ENCODE measurements at regions not wholly inside any gene's neighbourhood (a gene's known extent, or its start where the extent isn't known, plus 50 kb on each side); places are given as distances from the start of the nearest gene placed in this dataset.
"Not testable (repeated sequence)": the region's sequence is repeated elsewhere in the genome, so short reads cannot be mapped to it uniquely, and the experiment has no call there.

DNA sequence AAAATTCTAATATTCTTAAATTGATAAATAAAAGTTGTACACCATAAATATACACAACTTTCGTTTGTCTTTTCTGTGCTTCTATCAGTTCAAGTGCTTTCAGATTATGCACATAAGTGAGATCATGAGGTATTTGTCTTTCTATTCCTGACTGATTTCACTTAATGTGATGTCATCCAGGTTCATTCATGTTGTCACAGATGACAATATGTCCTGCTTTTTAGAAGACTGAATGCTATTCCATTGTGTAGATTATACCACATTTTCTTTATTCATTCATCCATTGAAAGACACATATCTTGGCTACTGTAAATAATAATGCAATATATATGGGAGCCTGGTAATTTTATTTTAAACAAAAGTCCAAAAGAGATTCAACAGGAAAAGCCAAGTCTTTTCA is 190.1 kb upstream of the ERBB4 start:
- H3K36me3 ChIP-seq (ENCODE audit: control insufficient read depth in 2 of 2, insufficient read depth in 2 of 2, low read length in 1 of 2): no peaks in the 10 kb centered on the region
- H3K4me3 ChIP-seq (ENCODE audit: low read depth in 1 of 2, low read length in 2 of 2): no peak overlapping the region
- WGBS, 2 donors: 73 to 79% methylated on average over 1 of the region's 1 CpG
- no peaks in the 10 kb centered on the region for H3K27me3 ChIP-seq (ENCODE audit: control insufficient read depth in 1 of 2, insufficient read depth in 2 of 2, low read length in 2 of 2)
- no peaks in the 10 kb centered on the region for H3K9me3 ChIP-seq (ENCODE audit: control insufficient read depth in 2 of 2, insufficient read depth in 1 of 2, low read depth in 1 of 2, low read length in 1 of 2)
- H3K27ac ChIP-seq (ENCODE audit: low read depth in 2 of 2, low read length in 1 of 2): no peak overlapping the region
- no peaks in the 10 kb centered on the region for H3K4me1 ChIP-seq (ENCODE audit: control insufficient read depth in 2 of 2, insufficient read depth in 2 of 2, low read length in 1 of 2)

DNA sequence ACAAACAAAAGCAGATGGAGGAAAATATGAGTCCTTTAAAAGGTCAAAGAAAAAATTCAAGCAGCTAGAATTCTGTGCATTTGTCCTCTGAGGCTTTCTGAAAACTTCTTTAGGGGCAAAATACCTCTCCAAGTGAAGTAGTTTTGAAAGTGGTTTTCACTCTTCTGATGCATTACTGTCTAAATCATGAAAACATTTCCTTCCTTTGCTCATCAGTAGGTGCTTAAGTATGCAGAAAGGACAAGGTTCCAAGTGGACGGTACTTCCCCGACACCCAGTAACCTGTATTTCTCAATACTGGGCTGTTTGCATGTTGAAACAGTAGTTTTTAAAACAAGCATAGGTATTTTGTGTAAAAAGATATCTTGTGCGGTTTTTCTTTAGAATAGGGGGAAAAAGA is 189.1 kb upstream of the ERBB4 start:
- H3K27ac ChIP-seq (ENCODE audit: low read depth in 2 of 2, low read length in 1 of 2): no peak overlapping the region
- no peaks in the 10 kb centered on the region for H3K9me3 ChIP-seq (ENCODE audit: control insufficient read depth in 2 of 2, insufficient read depth in 1 of 2, low read depth in 1 of 2, low read length in 1 of 2)
- no peaks in the 10 kb centered on the region for H3K4me1 ChIP-seq (ENCODE audit: control insufficient read depth in 2 of 2, insufficient read depth in 2 of 2, low read length in 1 of 2)
- H3K27me3 ChIP-seq (ENCODE audit: control insufficient read depth in 1 of 2, insufficient read depth in 2 of 2, low read length in 2 of 2): no peaks in the 10 kb centered on the region
- H3K4me3 ChIP-seq (ENCODE audit: low read depth in 1 of 2, low read length in 2 of 2): no peak overlapping the region
- H3K36me3 ChIP-seq (ENCODE audit: control insufficient read depth in 2 of 2, insufficient read depth in 2 of 2, low read length in 1 of 2): no peaks in the 10 kb centered on the region
- WGBS, 2 donors: 69 to 83% methylated on average over 3 of the region's 3 CpGs

DNA sequence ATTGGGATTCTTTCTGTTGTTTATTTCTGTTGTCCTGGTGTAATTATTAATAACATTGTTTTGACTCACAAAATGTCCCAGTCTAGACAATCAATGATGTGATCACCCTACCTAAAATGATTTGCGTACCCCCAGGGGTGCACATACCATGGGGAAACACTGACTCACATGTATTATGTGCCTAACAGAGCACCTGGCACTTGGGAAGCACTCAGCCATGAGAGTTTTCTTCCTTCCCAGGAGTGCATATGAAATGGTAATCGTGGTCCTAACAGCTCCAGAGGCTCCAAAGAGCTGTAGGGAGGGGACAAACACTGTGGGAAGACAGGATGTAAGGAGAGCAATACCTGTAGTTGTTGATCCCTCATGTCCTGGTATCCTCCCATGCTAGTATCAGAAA is 187.8 kb upstream of the ERBB4 start:
- WGBS, 2 donors: 63 to 64% methylated on average over 2 of the region's 2 CpGs
- Histone ChIP-seq H3K9me3 (ENCODE audit: control insufficient read depth in 2 of 2, insufficient read depth in 1 of 2, low read depth in 1 of 2, low read length in 1 of 2) (no peaks in the 10 kb centered on the region), H3K27ac (ENCODE audit: low read depth in 2 of 2, low read length in 1 of 2) (no peak overlapping the region), H3K36me3 (ENCODE audit: control insufficient read depth in 2 of 2, insufficient read depth in 2 of 2, low read length in 1 of 2) (no peaks in the 10 kb centered on the region), H3K4me3 (ENCODE audit: low read depth in 1 of 2, low read length in 2 of 2) (no peak overlapping the region), H3K27me3 (ENCODE audit: control insufficient read depth in 1 of 2, insufficient read depth in 2 of 2, low read length in 2 of 2) (no peaks in the 10 kb centered on the region), H3K4me1 (ENCODE audit: control insufficient read depth in 2 of 2, insufficient read depth in 2 of 2, low read length in 1 of 2) (no peaks in the 10 kb centered on the region)

DNA sequence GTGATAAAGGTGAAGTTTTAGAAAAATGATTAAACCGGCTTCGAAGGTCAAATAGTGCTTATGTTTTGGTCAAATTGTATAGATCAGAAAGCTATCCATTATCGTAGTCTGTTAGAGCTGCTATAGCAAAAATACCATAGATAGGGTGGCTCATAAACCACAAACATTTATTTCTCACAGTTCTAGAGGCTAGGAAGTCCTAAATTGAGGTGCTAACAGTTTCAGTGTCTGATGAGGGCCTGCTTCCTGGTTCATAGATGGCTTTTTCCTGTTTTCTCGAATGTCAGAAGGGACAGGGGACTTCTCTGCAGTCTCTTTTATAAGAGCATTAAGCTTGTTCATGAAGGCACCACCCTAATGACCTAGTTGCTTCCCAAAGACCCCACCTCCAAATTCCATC is 186.6 kb upstream of the ERBB4 start:
- peaks cover 3 to 5% of the 10 kb centered on the region in 2 donors for H3K9me3 ChIP-seq (ENCODE audit: control insufficient read depth in 2 of 2, insufficient read depth in 1 of 2, low read depth in 1 of 2, low read length in 1 of 2)
- H3K4me3 ChIP-seq (ENCODE audit: low read depth in 1 of 2, low read length in 2 of 2): no peak overlapping the region
- 76 to 85% methylated on average over 4 of the region's 4 CpGs for WGBS, 2 donors
- H3K27ac ChIP-seq (ENCODE audit: low read depth in 2 of 2, low read length in 1 of 2): no peak overlapping the region
- H3K4me1 ChIP-seq (ENCODE audit: control insufficient read depth in 2 of 2, insufficient read depth in 2 of 2, low read length in 1 of 2): no peaks in the 10 kb centered on the region
- H3K36me3 ChIP-seq (ENCODE audit: control insufficient read depth in 2 of 2, insufficient read depth in 2 of 2, low read length in 1 of 2): no peaks in the 10 kb centered on the region
- no peaks in the 10 kb centered on the region for H3K27me3 ChIP-seq (ENCODE audit: control insufficient read depth in 1 of 2, insufficient read depth in 2 of 2, low read length in 2 of 2)

DNA sequence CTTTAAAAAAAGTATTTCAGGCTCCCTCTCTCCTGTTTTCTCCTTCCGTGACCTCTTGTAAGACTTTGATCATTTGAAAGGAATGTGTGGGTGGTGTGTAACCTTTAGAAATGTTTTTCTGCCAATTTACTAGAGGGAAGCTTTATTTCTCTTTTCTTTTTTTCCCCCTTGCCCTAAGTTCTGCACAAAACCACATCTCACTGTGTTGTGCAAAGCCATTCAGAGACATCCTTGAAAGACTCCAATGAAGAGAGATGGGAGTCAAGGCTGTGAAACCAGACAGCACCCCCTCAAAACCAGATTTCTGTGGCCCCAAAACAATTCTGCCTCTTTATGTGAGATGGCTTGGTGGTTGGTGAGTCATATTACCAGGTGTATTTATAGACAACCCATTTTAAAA is 184.6 kb upstream of the ERBB4 start:
- WGBS, 2 donors: 47 to 64% methylated on average over 1 of the region's 1 CpG
- Histone ChIP-seq H3K27me3 (ENCODE audit: control insufficient read depth in 1 of 2, insufficient read depth in 2 of 2, low read length in 2 of 2) (no peaks in the 10 kb centered on the region), H3K9me3 (ENCODE audit: control insufficient read depth in 2 of 2, insufficient read depth in 1 of 2, low read depth in 1 of 2, low read length in 1 of 2) (peaks cover 3 to 5% of the 10 kb centered on the region in 2 donors), H3K27ac (ENCODE audit: low read depth in 2 of 2, low read length in 1 of 2) (no peak overlapping the region), H3K36me3 (ENCODE audit: control insufficient read depth in 2 of 2, insufficient read depth in 2 of 2, low read length in 1 of 2) (no peaks in the 10 kb centered on the region), H3K4me1 (ENCODE audit: control insufficient read depth in 2 of 2, insufficient read depth in 2 of 2, low read length in 1 of 2) (no peaks in the 10 kb centered on the region), H3K4me3 (ENCODE audit: low read depth in 1 of 2, low read length in 2 of 2) (no peak overlapping the region)

DNA sequence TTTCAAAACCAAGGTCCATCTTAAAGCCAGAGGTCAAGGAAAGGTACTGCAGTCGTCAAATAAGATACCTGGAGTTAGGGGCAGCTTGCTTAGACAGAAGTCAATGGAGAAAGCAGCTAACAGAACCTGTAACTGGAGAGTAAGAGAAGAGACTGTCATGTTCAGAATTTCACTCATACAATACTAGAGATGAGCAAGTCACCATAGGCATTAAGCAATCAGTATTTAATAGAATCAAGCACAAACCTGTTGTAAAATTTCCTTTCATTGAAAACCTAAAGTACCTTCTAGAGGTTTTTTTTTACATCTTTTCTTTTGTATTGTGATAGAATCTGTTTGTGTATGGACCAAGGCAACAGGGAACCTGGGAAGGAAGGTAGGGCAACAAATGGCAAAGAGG is 183.4 kb upstream of the ERBB4 start:
- Histone ChIP-seq H3K36me3 (ENCODE audit: control insufficient read depth in 2 of 2, insufficient read depth in 2 of 2, low read length in 1 of 2) (no peaks in the 10 kb centered on the region), H3K4me1 (ENCODE audit: control insufficient read depth in 2 of 2, insufficient read depth in 2 of 2, low read length in 1 of 2) (no peaks in the 10 kb centered on the region), H3K27ac (ENCODE audit: low read depth in 2 of 2, low read length in 1 of 2) (no peak overlapping the region), H3K9me3 (ENCODE audit: control insufficient read depth in 2 of 2, insufficient read depth in 1 of 2, low read depth in 1 of 2, low read length in 1 of 2) (peaks cover 3 to 5% of the 10 kb centered on the region in 2 donors), H3K4me3 (ENCODE audit: low read depth in 1 of 2, low read length in 2 of 2) (no peak overlapping the region), H3K27me3 (ENCODE audit: control insufficient read depth in 1 of 2, insufficient read depth in 2 of 2, low read length in 2 of 2) (no peaks in the 10 kb centered on the region)
- 83 to 89% methylated on average over 1 of the region's 1 CpG for WGBS, 2 donors

DNA sequence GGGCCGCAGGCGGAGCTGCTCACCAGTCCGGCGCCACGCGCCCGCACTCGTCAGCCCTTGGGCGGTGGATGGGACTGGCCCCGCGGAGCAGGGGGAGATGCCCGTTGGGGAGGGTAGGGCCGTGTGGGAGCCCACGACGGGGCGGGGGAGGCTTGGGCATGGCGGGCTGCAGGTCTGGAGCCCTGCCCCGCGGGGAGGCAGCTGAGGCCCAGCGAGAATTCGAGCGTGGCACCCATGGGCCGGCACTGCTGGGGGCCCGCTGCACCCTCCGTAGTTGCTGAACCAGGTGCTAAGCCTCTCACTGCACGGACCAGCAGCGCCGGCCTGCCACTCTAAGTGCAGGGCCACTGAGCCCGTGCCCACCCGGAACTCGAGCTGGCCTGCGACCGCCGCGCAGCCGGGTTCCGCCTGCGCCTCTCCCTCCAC is 182.4 kb upstream of the ERBB4 start:
- Histone ChIP-seq H3K36me3 (ENCODE audit: control insufficient read depth in 2 of 2, insufficient read depth in 2 of 2, low read length in 1 of 2) (no peaks in the 10 kb centered on the region), H3K9me3 (ENCODE audit: control insufficient read depth in 2 of 2, insufficient read depth in 1 of 2, low read depth in 1 of 2, low read length in 1 of 2) (peaks cover 3 to 5% of the 10 kb centered on the region in 2 donors), H3K4me1 (ENCODE audit: control insufficient read depth in 2 of 2, insufficient read depth in 2 of 2, low read length in 1 of 2) (no peaks in the 10 kb centered on the region), H3K27ac (ENCODE audit: low read depth in 2 of 2, low read length in 1 of 2) (no peak overlapping the region), H3K27me3 (ENCODE audit: control insufficient read depth in 1 of 2, insufficient read depth in 2 of 2, low read length in 2 of 2) (no peaks in the 10 kb centered on the region), H3K4me3 (ENCODE audit: low read depth in 1 of 2, low read length in 2 of 2) (no peak overlapping the region)
- WGBS, 2 donors: 94% methylated on average over 35 to 38 of the region's 38 CpGs

DNA sequence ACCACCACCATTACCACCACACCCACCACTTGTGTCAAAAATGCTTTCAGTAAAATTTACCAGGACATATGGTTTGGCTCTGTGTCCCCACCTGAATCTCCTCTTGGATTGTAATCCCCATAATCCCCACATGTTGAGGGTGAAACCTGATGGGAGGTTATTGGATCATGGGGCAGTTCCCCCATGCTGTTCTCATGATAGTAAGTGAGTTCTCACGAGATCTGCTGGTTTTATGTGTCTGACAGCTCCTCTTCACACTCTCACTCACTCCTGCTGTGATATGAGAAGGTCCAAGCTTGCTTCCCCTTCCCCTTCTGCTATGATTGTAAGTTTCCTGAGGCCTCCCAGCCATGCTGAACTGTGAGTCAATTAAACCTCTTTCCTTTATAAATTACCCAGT is 176.8 kb upstream of the ERBB4 start:
- not testable (repeated sequence) for H3K27ac ChIP-seq (ENCODE audit: low read depth in 2 of 2, low read length in 1 of 2); H3K36me3 ChIP-seq (ENCODE audit: control insufficient read depth in 2 of 2, insufficient read depth in 2 of 2, low read length in 1 of 2); H3K9me3 ChIP-seq (ENCODE audit: control insufficient read depth in 2 of 2, insufficient read depth in 1 of 2, low read depth in 1 of 2, low read length in 1 of 2); H3K4me3 ChIP-seq (ENCODE audit: low read depth in 1 of 2, low read length in 2 of 2); H3K27me3 ChIP-seq (ENCODE audit: control insufficient read depth in 1 of 2, insufficient read depth in 2 of 2, low read length in 2 of 2); H3K4me1 ChIP-seq (ENCODE audit: control insufficient read depth in 2 of 2, insufficient read depth in 2 of 2, low read length in 1 of 2)
- WGBS, 2 donors: 39 to 76% methylated on average over 1 of the region's 1 CpG

DNA sequence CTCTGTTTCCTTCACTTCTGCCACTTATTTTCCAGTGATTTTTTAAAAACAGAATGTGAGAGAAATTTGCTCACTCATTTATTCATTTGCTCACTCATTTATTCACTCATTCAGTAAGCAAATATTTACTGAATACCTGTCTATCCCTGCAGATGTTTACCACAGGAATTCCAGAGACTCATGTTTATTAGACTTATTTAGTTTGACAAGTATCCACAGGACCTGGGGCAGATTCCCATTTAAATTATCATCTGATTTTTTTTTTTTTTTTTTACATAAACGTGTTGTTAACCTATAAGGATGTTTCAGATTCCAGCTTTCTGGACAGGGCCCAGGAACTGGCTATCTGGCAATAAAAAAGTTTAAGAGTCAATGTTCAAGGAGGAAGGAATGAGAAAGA is 175.1 kb upstream of the ERBB4 start:
- Histone ChIP-seq H3K4me1 (ENCODE audit: control insufficient read depth in 2 of 2, insufficient read depth in 2 of 2, low read length in 1 of 2) (no peaks in the 10 kb centered on the region), H3K27me3 (ENCODE audit: control insufficient read depth in 1 of 2, insufficient read depth in 2 of 2, low read length in 2 of 2) (no peaks in the 10 kb centered on the region), H3K27ac (ENCODE audit: low read depth in 2 of 2, low read length in 1 of 2) (no peak overlapping the region), H3K36me3 (ENCODE audit: control insufficient read depth in 2 of 2, insufficient read depth in 2 of 2, low read length in 1 of 2) (no peaks in the 10 kb centered on the region), H3K4me3 (ENCODE audit: low read depth in 1 of 2, low read length in 2 of 2) (no peak overlapping the region), H3K9me3 (ENCODE audit: control insufficient read depth in 2 of 2, insufficient read depth in 1 of 2, low read depth in 1 of 2, low read length in 1 of 2) (no peaks in the 10 kb centered on the region)
- WGBS, 2 donors: 27 to 33% methylated on average over 1 of the region's 1 CpG

DNA sequence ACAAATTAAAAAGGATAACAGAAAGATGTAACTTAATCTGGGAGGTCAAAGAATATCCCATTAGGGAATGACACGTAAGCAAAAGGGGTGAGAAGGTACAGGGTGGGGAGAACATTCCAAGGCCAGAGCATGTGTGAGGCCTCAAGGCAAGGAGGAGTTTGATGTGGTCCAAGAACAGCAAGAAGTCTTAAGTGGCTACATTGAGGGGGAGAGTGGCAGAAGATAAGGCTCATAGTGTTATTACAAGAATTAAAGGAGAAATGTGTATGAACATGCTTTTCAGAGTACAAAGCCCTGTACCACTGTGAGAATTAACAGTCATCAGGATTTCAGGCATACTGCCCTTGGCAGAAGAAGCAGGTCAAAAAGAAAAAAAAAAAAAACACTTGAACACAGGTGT is 174.4 kb upstream of the ERBB4 start:
- H3K27ac ChIP-seq (ENCODE audit: low read depth in 2 of 2, low read length in 1 of 2): no peak overlapping the region
- no peak overlapping the region for H3K4me3 ChIP-seq (ENCODE audit: low read depth in 1 of 2, low read length in 2 of 2)
- H3K27me3 ChIP-seq (ENCODE audit: control insufficient read depth in 1 of 2, insufficient read depth in 2 of 2, low read length in 2 of 2): no peaks in the 10 kb centered on the region
- no peaks in the 10 kb centered on the region for H3K9me3 ChIP-seq (ENCODE audit: control insufficient read depth in 2 of 2, insufficient read depth in 1 of 2, low read depth in 1 of 2, low read length in 1 of 2)
- WGBS, 2 donors: 45% methylated on average over 1 of the region's 1 CpG
- H3K4me1 ChIP-seq (ENCODE audit: control insufficient read depth in 2 of 2, insufficient read depth in 2 of 2, low read length in 1 of 2): no peaks in the 10 kb centered on the region
- no peaks in the 10 kb centered on the region for H3K36me3 ChIP-seq (ENCODE audit: control insufficient read depth in 2 of 2, insufficient read depth in 2 of 2, low read length in 1 of 2)

Data from esophagus (tissue), 2 donors.